K562 (cell line): ENCODE measurements at regions not wholly inside any gene's neighbourhood (a gene's known extent, or its start where the extent isn't known, plus 50 kb on each side); places are given as distances from the start of the nearest gene placed in this dataset.

ENCODE experiments used
- ATAC-seq: fragments of 200-7000 bp; cut with Tn5 transposase; 3 replicates; pipeline ENCODE4 v1.9.1; 2020; ENCODE audit warnings: moderate library complexity
- BruUV-seq: library from RNA; stranded (reverse); fragments of 400-500 nt; replicated peaks from 2 replicates; lab custom pipeline; 2021; lab: Mats Ljungman, UMichigan
- CTCF ChIA-PET: fragments of 300-600 bp; formaldehyde crosslinking; extraction: SDS; loops from one replicate; lab custom pipeline; 2021; ENCODE audit warnings: low intra/inter-chr PET ratio; lab: Yijun Ruan, JAX
- POLR2A ChIA-PET: fragments of 300-600, 350-650 bp; sonication (Branson Sonifier 250); formaldehyde crosslinking; extraction: SDS; loops from one replicate; lab custom pipeline; 2021; ENCODE audit warnings: antibody characterized with exemption, inconsistent platforms; lab: Yijun Ruan, JAX
- DNase-seq, 4 experiments: peaks; one replicate each; pipeline versions ENCODE4 v3.0.0 to v3.0.0-alpha.2; 2011 to 2018; ENCODE audit warnings: low spot score in 3 of 4, mixed read lengths in 3 of 4; ENCODE audit errors: extremely low read depth in 1 of 4
- FAIRE-seq: peaks from 2 replicates; lab custom pipeline; 2011; peaks lifted over from hg19 to GRCh38; lab: Jason Lieb, UNC
- H2AFZ ChIP-seq: 2 replicates; pipeline ENCODE4 v1.6.0; 2011; ENCODE audit warnings: low read depth, low read length, control low read depth, inconsistent platforms
- H3K27ac ChIP-seq: fragments of 200-600 bp; 3 replicates; pipeline ENCODE4 v1.8.0; 2011; ENCODE audit warnings: low read depth, mild to moderate bottlenecking, control low read depth, inconsistent platforms, low read length, moderate library complexity, mixed read lengths; ENCODE audit errors: extremely low read depth
- H3K27me3 ChIP-seq, 2 experiments: fragments of 300-600 bp in 1 of 2; 2 replicates in 1 of 2; 3 replicates in 1 of 2; pipeline versions ENCODE4 v1.6.0 to v1.8.0; 2011; ENCODE audit warnings: inconsistent platforms in 2 of 2, low read length in 2 of 2, mild to moderate bottlenecking in 1 of 2, mixed read lengths in 1 of 2, moderate library complexity in 1 of 2; ENCODE audit not compliant: control insufficient read depth in 2 of 2, insufficient read depth in 2 of 2
- H3K36me3 ChIP-seq: fragments of 300-600 bp; 3 replicates; pipeline ENCODE4 v1.8.0; 2011; ENCODE audit warnings: mild to moderate bottlenecking, low read length, inconsistent platforms; ENCODE audit not compliant: control insufficient read depth, insufficient read depth
- H3K4me1 ChIP-seq, 2 experiments: fragments of 200-600 bp in 1 of 2; replicated peaks in 1 of 2; 2 replicates in 1 of 2; 3 replicates in 1 of 2; pipeline versions ENCODE4 v1.5.1 to v1.8.0; 2011; ENCODE audit warnings: inconsistent platforms in 2 of 2, low read length in 2 of 2, mild to moderate bottlenecking in 1 of 2, mixed read lengths in 1 of 2, moderate library complexity in 1 of 2; ENCODE audit not compliant: control insufficient read depth in 2 of 2, insufficient read depth in 2 of 2
- H3K4me2 ChIP-seq: 2 replicates; pipeline ENCODE4 v1.6.1; 2011; ENCODE audit warnings: low read length, control low read depth, inconsistent platforms, mixed read lengths; ENCODE audit not compliant: insufficient read depth
- H3K4me3 ChIP-seq: fragments of 200-600 bp; sonication (generic), shearing (Covaris generic); 2 replicates; pipeline ENCODE4 v1.5.1; 2016; ENCODE audit warnings: control low read depth, inconsistent platforms
- H3K79me2 ChIP-seq: fragments of 200-600 bp; 3 replicates; pipeline ENCODE4 v1.8.0; 2011; ENCODE audit warnings: low read length, inconsistent platforms; ENCODE audit not compliant: control insufficient read depth, insufficient read depth
- H3K9ac ChIP-seq, 2 experiments: 2 replicates each; pipeline versions ENCODE4 v1.6.0 to v1.6.1; 2011; ENCODE audit warnings: low read depth in 2 of 2, low read length in 2 of 2, control low read depth in 1 of 2, inconsistent platforms in 1 of 2, mild to moderate bottlenecking in 1 of 2, mixed read lengths in 1 of 2; ENCODE audit not compliant: insufficient read depth in 1 of 2
- H3K9me1 ChIP-seq: one replicate; pipeline ENCODE4 v1.6.0; 2011; ENCODE audit warnings: inconsistent platforms, mild to moderate bottlenecking, low read length, moderate library complexity; ENCODE audit not compliant: control insufficient read depth, insufficient read depth
- H3K9me3 ChIP-seq: replicated peaks from 2 replicates; pipeline ENCODE4 v1.5.1; 2011; ENCODE audit warnings: low read depth, low read length, inconsistent platforms; ENCODE audit not compliant: control insufficient read depth, insufficient read depth
- H4K20me1 ChIP-seq: replicated peaks from 2 replicates; pipeline ENCODE4 v1.6.1; 2011; ENCODE audit warnings: low read length, inconsistent platforms, mixed read lengths; ENCODE audit not compliant: control insufficient read depth, insufficient read depth
- EHMT2 ChIP-seq: fragments of 450-650 bp; IDR thresholded peaks from 2 replicates; pipeline ENCODE4 v1.6.1; 2018; ENCODE audit warnings: antibody characterized with exemption
- ELF1 ChIP-seq: fragments of 200-800 bp; sonication (Bioruptor generic); IDR thresholded peaks from 2 replicates; pipeline ENCODE4 v1.6.1; 2016; ENCODE audit warnings: missing genetic modification characterization, missing compliant biosample characterization
- EP400 ChIP-seq: fragments of 450-650 bp; IDR thresholded peaks from 2 replicates; pipeline ENCODE4 v1.6.1; 2017; ENCODE audit warnings: antibody characterized with exemption, mild to moderate bottlenecking, moderate library complexity
- FOXK2 ChIP-seq, 2 experiments: fragments of 450-650 bp; IDR thresholded peaks in 1 of 2; conservative IDR thresholded peaks in 1 of 2; 2 replicates each; pipeline ENCODE4 v1.6.1; 2016; ENCODE audit warnings: low read depth in 2 of 2, mild to moderate bottlenecking in 1 of 2
- GTF2E2 ChIP-seq: fragments of 200-800 bp; sonication (Bioruptor generic); IDR thresholded peaks from 2 replicates; pipeline ENCODE4 v1.6.1; 2016; ENCODE audit warnings: missing genetic modification characterization, missing compliant biosample characterization
- HDAC2 ChIP-seq: fragments of 450-650 bp; IDR thresholded peaks from 2 replicates; pipeline ENCODE4 v1.6.1; 2016; ENCODE audit warnings: mild to moderate bottlenecking
- HDAC8 ChIP-seq: fragments of 450-650 bp; IDR thresholded peaks from 2 replicates; pipeline ENCODE4 v1.6.1; 2016; ENCODE audit warnings: mild to moderate bottlenecking, missing genetic modification characterization, moderate library complexity, missing compliant biosample characterization
- HIVEP1 ChIP-seq: fragments of 250-450 bp; sonication (Bioruptor Pico); IDR thresholded peaks from 2 replicates; pipeline ENCODE4 v1.4.0; 2020; ENCODE audit warnings: mild to moderate bottlenecking
- JUNB ChIP-seq: fragments of 450-650 bp; formaldehyde crosslinking; conservative IDR thresholded peaks from 2 replicates; pipeline ENCODE4 v1.4.0; 2020; ENCODE audit warnings: mild to moderate bottlenecking
- PHF8 ChIP-seq: fragments of 200-600 bp; sonication (generic); IDR thresholded peaks from 2 replicates; pipeline ENCODE4 v1.6.1; 2012; ENCODE audit warnings: mixed run types, mild to moderate bottlenecking, inconsistent platforms, low read length, moderate library complexity, borderline replicate concordance
- POLR2A ChIP-seq: fragments of 450-650 bp; conservative IDR thresholded peaks from 2 replicates; pipeline ENCODE4 v1.6.1; 2016
- XRCC4 ChIP-seq: IDR thresholded peaks from one replicate; pipeline ENCODE4 v1.6.1; 2011; ENCODE audit not compliant: insufficient read depth, insufficient read length; ENCODE audit errors: extremely low read depth
- ZC3H8 ChIP-seq: fragments of 450-650 bp; IDR thresholded peaks from 2 replicates; pipeline ENCODE4 v1.6.1; 2017
- in situ Hi-C: fragments of 300-500 bp; cut with MboI; formaldehyde crosslinking; loops from 4 replicates; pipeline ENCODE4 v1.15.0; 2018; ENCODE audit warnings: inconsistent platforms, mixed read lengths
- intact Hi-C: fragments of 100-400 bp; cut with micrococcal nuclease; formaldehyde crosslinking; loops from 2 replicates; pipeline ENCODE4 v1.14.2; 2022
- TF ChIP-seq, protein P1 (sequence below), 2 experiments: fragments of 450-650 bp in 1 of 2; sonication (generic) in 1 of 2; formaldehyde crosslinking; conservative IDR thresholded peaks; 2 replicates each; pipeline versions ENCODE4 v1.4.0 to v1.8.1; 2020 to 2022; ENCODE audit warnings: mild to moderate bottlenecking in 1 of 2, missing genetic modification reagents in 1 of 2

GRCh38 chrX:19212037-19212436 lies 89.8 kb upstream of the ADGRG2 start:
- H3K27ac ChIP-seq, result no peak overlapping the region
- ATAC-seq (no peak), FAIRE-seq (no peak), DNase-seq (no peak)
- H3K9me3 ChIP-seq, result no peaks in the 10 kb centered on the region
- BruUV-seq, result no TSS peak
- H3K4me2 ChIP-seq, result no peak overlapping the region
- no peaks in the 10 kb centered on the region; a peak in 1 of 5 replicates for H3K27me3 ChIP-seq
- no peaks in the 10 kb centered on the region for H3K79me2 ChIP-seq
- H4K20me1 ChIP-seq, result no peaks in the 10 kb centered on the region
- POLR2A ChIA-PET, result no interaction called here
- TF ChIP-seq POLR2A (no peak), JUNB (CRISPR knock-in tag) (no peak), EHMT2 (no peak), HDAC8 (tag) (no peak), ZC3H8 (no peak), EP400 (no peak), ELF1 (tag) (no peak), HIVEP1 (CRISPR knock-in tag) (no peak), FOXK2 (conservative IDR thresholded peaks at IDR 0.05 in 1 of 2, IDR thresholded peaks at IDR 0.05 in 1 of 2; ENCODE audit: low read depth in 2 of 2) (no peak), PHF8 (no peak), HDAC2 (no peak), XRCC4 (no peak), GTF2E2 (tag) (no peak)
- TF ChIP-seq, protein P1, sequence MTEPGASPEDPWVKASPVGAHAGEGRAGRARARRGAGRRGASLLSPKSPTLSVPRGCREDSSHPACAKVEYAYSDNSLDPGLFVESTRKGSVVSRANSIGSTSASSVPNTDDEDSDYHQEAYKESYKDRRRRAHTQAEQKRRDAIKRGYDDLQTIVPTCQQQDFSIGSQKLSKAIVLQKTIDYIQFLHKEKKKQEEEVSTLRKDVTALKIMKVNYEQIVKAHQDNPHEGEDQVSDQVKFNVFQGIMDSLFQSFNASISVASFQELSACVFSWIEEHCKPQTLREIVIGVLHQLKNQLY (CRISPR knock-in tag; conservative IDR thresholded peaks at IDR 0.05), result no peak
- no peak overlapping the region for H2AFZ ChIP-seq
- no peak overlapping the region for H3K9ac ChIP-seq
- CTCF ChIA-PET, result no interaction called here
- in situ Hi-C loops, result no loop called here
- no peak overlapping the region for H3K4me3 ChIP-seq
- no peaks in the 10 kb centered on the region for H3K36me3 ChIP-seq
- no peaks in the 10 kb centered on the region for H3K4me1 ChIP-seq
- intact Hi-C loops, result no loop called here
- no peaks in the 10 kb centered on the region for H3K9me1 ChIP-seq
